NT2/D1 (cell line): ENCODE measurements at regions not wholly inside any gene's neighbourhood (a gene's known extent, or its start where the extent isn't known, plus 50 kb on each side); places are given as distances from the start of the nearest gene placed in this dataset.
"Not testable (repeated sequence)": the region's sequence is repeated elsewhere in the genome, so short reads cannot be mapped to it uniquely, and the experiment has no call there.

Experiments used
- DNase-seq: peaks from one replicate; pipeline ENCODE4 v3.0.0-alpha.2; 2011; ENCODE audit warnings: low read depth, low spot score
- H3K27me3 ChIP-seq: 2 replicates; pipeline ENCODE4 v1.6.0; 2011; ENCODE audit warnings: mild to moderate bottlenecking; ENCODE audit not compliant: insufficient read length, insufficient read depth
- H3K36me3 ChIP-seq: 2 replicates; pipeline ENCODE4 v1.6.1; 2011; ENCODE audit warnings: mild to moderate bottlenecking, low read length, mixed read lengths; ENCODE audit not compliant: insufficient read depth, insufficient read length
- H3K4me1 ChIP-seq: 2 replicates; pipeline ENCODE4 v1.5.1; 2011; ENCODE audit not compliant: insufficient read depth, insufficient read length
- H3K4me3 ChIP-seq: 2 replicates; pipeline ENCODE4 v1.5.1; 2011; ENCODE audit warnings: low read depth; ENCODE audit not compliant: insufficient read length
- H3K9ac ChIP-seq: 2 replicates; pipeline ENCODE4 v1.6.0; 2011; ENCODE audit warnings: low read depth; ENCODE audit not compliant: insufficient read length
- H3K9me3 ChIP-seq: 2 replicates; pipeline ENCODE4 v1.5.1; 2011; ENCODE audit warnings: mild to moderate bottlenecking, low read length; ENCODE audit not compliant: insufficient read depth
- SUZ12 ChIP-seq: IDR thresholded peaks from 2 replicates; pipeline ENCODE4 v1.6.1; 2011; ENCODE audit not compliant: insufficient read length, insufficient read depth; ENCODE audit errors: extremely low read depth
- YY1 ChIP-seq: IDR thresholded peaks from 2 replicates; pipeline ENCODE4 v1.6.1; 2011; ENCODE audit not compliant: insufficient read length, insufficient read depth
- ZNF274 ChIP-seq: IDR thresholded peaks from 2 replicates; pipeline ENCODE4 v1.6.1; 2011; ENCODE audit warnings: mild to moderate bottlenecking, low read depth, low read length

- Histone ChIP-seq H3K4me3 (no peak overlapping the region), H3K27me3 (no peaks in the 10 kb centered on the region), H3K36me3 (no peaks in the 10 kb centered on the region), H3K9me3 (no peaks in the 10 kb centered on the region), H3K4me1 (peaks cover 19% of the 10 kb centered on the region), H3K9ac (no peak overlapping the region)
- TF ChIP-seq ZNF274 (no peak), SUZ12 (no peak), YY1 (no peak)
- no peak for DNase-seq
These were observed 172.3 kb downstream of the NDUFA12 start for GRCh38 chr12:94831081-94831751.

GRCh38 chr12:94829552-94829951 lies 173.9 kb downstream of the NDUFA12 start:
- no peak for DNase-seq
- Histone ChIP-seq H3K9me3 (no peaks in the 10 kb centered on the region), H3K4me1 (peaks cover 15% of the 10 kb centered on the region), H3K9ac (no peak overlapping the region), H3K27me3 (no peaks in the 10 kb centered on the region), H3K36me3 (no peaks in the 10 kb centered on the region), H3K4me3 (no peak overlapping the region)
- TF ChIP-seq ZNF274 = no peak
- no peak for TF ChIP-seq SUZ12
- no peak for TF ChIP-seq YY1

GRCh38 chr12:94819011-94819410 lies 168.7 kb upstream of the TMCC3 start:
- DNase-seq = no peak
- TF ChIP-seq ZNF274 (no peak), SUZ12 (no peak), YY1 (no peak)
- Histone ChIP-seq H3K9me3 (peaks cover 22% of the 10 kb centered on the region), H3K9ac (no peak overlapping the region), H3K27me3 (no peaks in the 10 kb centered on the region), H3K4me3 (no peak overlapping the region), H3K36me3 (no peaks in the 10 kb centered on the region), H3K4me1 (no peaks in the 10 kb centered on the region)

GRCh38 chr12:94817695-94818075 lies 167.3 kb upstream of the TMCC3 start:
- no peak overlapping the region for H3K4me3 ChIP-seq
- no peaks in the 10 kb centered on the region for H3K4me1 ChIP-seq
- no peaks in the 10 kb centered on the region for H3K27me3 ChIP-seq
- no peaks in the 10 kb centered on the region for H3K36me3 ChIP-seq
- no peak overlapping the region for H3K9ac ChIP-seq
- TF ChIP-seq ZNF274 (no peak), SUZ12 (no peak), YY1 (no peak)
- H3K9me3 ChIP-seq = peaks cover 29% of the 10 kb centered on the region
- no peak for DNase-seq

GRCh38 chr12:94817201-94817600 lies 166.8 kb upstream of the TMCC3 start:
- not testable (repeated sequence) for DNase-seq, H3K36me3 ChIP-seq, H3K9ac ChIP-seq, H3K4me1 ChIP-seq, H3K4me3 ChIP-seq, H3K27me3 ChIP-seq
- peaks cover 29% of the 10 kb centered on the region for H3K9me3 ChIP-seq

GRCh38 chr12:94816746-94817145 lies 166.4 kb upstream of the TMCC3 start:
- H3K36me3 ChIP-seq, H3K9ac ChIP-seq, H3K27me3 ChIP-seq, H3K4me3 ChIP-seq, DNase-seq, H3K4me1 ChIP-seq: not testable (repeated sequence)
- H3K9me3 ChIP-seq = peaks cover 33% of the 10 kb centered on the region

GRCh38 chr12:94815958-94816357 lies 165.6 kb upstream of the TMCC3 start:
- no peak for TF ChIP-seq YY1
- no peaks in the 10 kb centered on the region for H3K4me1 ChIP-seq
- H3K27me3 ChIP-seq = no peaks in the 10 kb centered on the region
- H3K4me3 ChIP-seq = no peak overlapping the region
- H3K36me3 ChIP-seq = no peaks in the 10 kb centered on the region
- DNase-seq = peak; percentile 89
- no peak overlapping the region for H3K9ac ChIP-seq
- H3K9me3 ChIP-seq = peaks cover 39% of the 10 kb centered on the region

- TF ChIP-seq ZNF274 (no peak), SUZ12 (no peak), YY1 (no peak)
- no peak for DNase-seq
- H3K9ac ChIP-seq = no peak overlapping the region
- H3K4me1 ChIP-seq = no peaks in the 10 kb centered on the region
- H3K36me3 ChIP-seq = no peaks in the 10 kb centered on the region
- peaks cover 39% of the 10 kb centered on the region for H3K9me3 ChIP-seq
- no peaks in the 10 kb centered on the region for H3K27me3 ChIP-seq
- H3K4me3 ChIP-seq = no peak overlapping the region
These were observed 165.1 kb upstream of the TMCC3 start for GRCh38 chr12:94815450-94815849.
